ENCODE measurements at regions not wholly inside any gene's neighbourhood (a gene's known extent, or its start where the extent isn't known, plus 50 kb on each side); places are given as distances from the start of the nearest gene placed in this dataset.

- POLR2A ChIA-PET = no interaction called here
- CTCF ChIA-PET = interaction anchor here (0.6 kb wide), 1 partner anchor 46 kb away, joined by 3 read pairs; no protein-coding TSS in a partner anchor
Measured at GRCh38 chr18:45341454-45341853, 273.8 kb upstream of the SLC14A2 start.

GRCh38 chr18:45342166-45342565 is 273.1 kb upstream of the SLC14A2 start:
- ChIA-PET CTCF (interaction anchor here (0.6 to 1.0 kb wide), 4 partner anchors 14 to 68 kb away, joined by 3 to 4 read pairs (median 4); no protein-coding TSS in a partner anchor), POLR2A (no interaction called here)
- H3K4me1 ChIP-seq (ENCODE audit: control insufficient read depth, insufficient read depth, low read length) = no peaks in the 10 kb centered on the region
- H3K36me3 ChIP-seq (ENCODE audit: control insufficient read depth in 2 of 2, insufficient read depth in 1 of 2, low read length in 2 of 2) = no peaks in the 10 kb centered on the region; a peak in 1 of 3 replicates
- no peak overlapping the region for H3K4me3 ChIP-seq (ENCODE audit: low read depth, low read length)
- TF ChIP-seq ZNF530 (tag by site-specific recombination; IDR thresholded peaks at IDR 0.05; ENCODE audit: low read depth) = no peak
- no peak for TF ChIP-seq ZNF558 (tag by site-specific recombination; IDR thresholded peaks at IDR 0.05)
- TF ChIP-seq, protein P1, sequence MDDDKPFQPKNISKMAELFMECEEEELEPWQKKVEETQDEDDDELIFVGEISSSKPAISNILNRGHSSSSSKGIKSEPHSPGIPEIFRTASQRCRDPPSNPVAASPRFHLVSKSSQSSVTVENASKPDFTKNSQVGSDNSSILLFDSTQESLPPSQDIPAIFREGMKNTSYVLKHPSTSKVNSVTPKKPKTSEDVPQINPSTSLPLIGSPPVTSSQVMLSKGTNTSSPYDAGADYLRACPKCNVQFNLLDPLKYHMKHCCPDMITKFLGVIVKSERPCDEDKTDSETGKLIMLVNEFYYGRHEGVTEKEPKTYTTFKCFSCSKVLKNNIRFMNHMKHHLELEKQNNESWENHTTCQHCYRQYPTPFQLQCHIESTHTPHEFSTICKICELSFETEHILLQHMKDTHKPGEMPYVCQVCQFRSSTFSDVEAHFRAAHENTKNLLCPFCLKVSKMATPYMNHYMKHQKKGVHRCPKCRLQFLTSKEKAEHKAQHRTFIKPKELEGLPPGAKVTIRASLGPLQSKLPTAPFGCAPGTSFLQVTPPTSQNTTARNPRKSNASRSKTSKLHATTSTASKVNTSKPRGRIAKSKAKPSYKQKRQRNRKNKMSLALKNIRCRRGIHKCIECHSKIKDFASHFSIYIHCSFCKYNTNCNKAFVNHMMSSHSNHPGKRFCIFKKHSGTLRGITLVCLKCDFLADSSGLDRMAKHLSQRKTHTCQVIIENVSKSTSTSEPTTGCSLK (tag by site-specific recombination; IDR thresholded peaks at IDR 0.05) = no peak
- no peak for TF ChIP-seq ZNF112 (tag by site-specific recombination; IDR thresholded peaks at IDR 0.05)
- TF ChIP-seq ZNF23 (tag by site-specific recombination; IDR thresholded peaks at IDR 0.05; ENCODE audit: borderline replicate concordance) = no peak
- no peak for TF ChIP-seq ZNF239 (tag by site-specific recombination; IDR thresholded peaks at IDR 0.05)
- TF ChIP-seq ZNF48 (tag by site-specific recombination; IDR thresholded peaks at IDR 0.05) = no peak
- TF ChIP-seq ZNF121 (tag by site-specific recombination; IDR thresholded peaks at IDR 0.05) = no peak
- TF ChIP-seq ZNF521 (tag by site-specific recombination; IDR thresholded peaks at IDR 0.05) = no peak
- TF ChIP-seq ZNF311 (tag by site-specific recombination; IDR thresholded peaks at IDR 0.05; ENCODE audit: borderline replicate concordance) = no peak
- no peak for TF ChIP-seq ZNF510 (tag by site-specific recombination; IDR thresholded peaks at IDR 0.05; ENCODE audit: insufficient replicate concordance)
- TF ChIP-seq ZFP69B (tag by site-specific recombination; IDR thresholded peaks at IDR 0.05) = no peak
- TF ChIP-seq ZNF513 (tag by site-specific recombination; IDR thresholded peaks at IDR 0.05) = no peak
- no peak for TF ChIP-seq SALL2 (tag by site-specific recombination; IDR thresholded peaks at IDR 0.05; ENCODE audit: borderline replicate concordance)
- H3K27ac ChIP-seq (ENCODE audit: extremely low read depth, low read depth, low read length) = no peak overlapping the region
- H3K9me3 ChIP-seq (ENCODE audit: control insufficient read depth, insufficient read depth, low read depth, low read length) = no peaks in the 10 kb centered on the region

More at GRCh38 chr18:45341454-45341853, 273.8 kb upstream of the SLC14A2 start:
- Histone ChIP-seq H3K36me3 (ENCODE audit: control insufficient read depth in 2 of 2, insufficient read depth in 1 of 2, low read length in 2 of 2) (no peaks in the 10 kb centered on the region; a peak in 1 of 3 replicates), H3K4me1 (ENCODE audit: control insufficient read depth, insufficient read depth, low read length) (no peaks in the 10 kb centered on the region), H3K4me3 (ENCODE audit: low read depth, low read length) (no peak overlapping the region), H3K9me3 (ENCODE audit: control insufficient read depth, insufficient read depth, low read depth, low read length) (no peaks in the 10 kb centered on the region), H3K27ac (ENCODE audit: extremely low read depth, low read depth, low read length) (no peak overlapping the region)
- TF ChIP-seq ZNF157 (tag by site-specific recombination; IDR thresholded peaks at IDR 0.05) (no peak), ZNF561 (tag by site-specific recombination; IDR thresholded peaks at IDR 0.05; ENCODE audit: borderline replicate concordance) (no peak), GFI1B (tag by site-specific recombination; IDR thresholded peaks at IDR 0.05) (no peak), ZNF24 (tag by site-specific recombination; IDR thresholded peaks at IDR 0.05) (no peak), KLF7 (tag by site-specific recombination; IDR thresholded peaks at IDR 0.05; ENCODE audit: borderline replicate concordance) (no peak), TRIM28 (IDR thresholded peaks at IDR 0.05; ENCODE audit: borderline replicate concordance, low read length) (no peak), SALL2 (tag by site-specific recombination; IDR thresholded peaks at IDR 0.05; ENCODE audit: borderline replicate concordance) (no peak), ZNF23 (tag by site-specific recombination; IDR thresholded peaks at IDR 0.05; ENCODE audit: borderline replicate concordance) (no peak)
- TF ChIP-seq, protein P2, sequence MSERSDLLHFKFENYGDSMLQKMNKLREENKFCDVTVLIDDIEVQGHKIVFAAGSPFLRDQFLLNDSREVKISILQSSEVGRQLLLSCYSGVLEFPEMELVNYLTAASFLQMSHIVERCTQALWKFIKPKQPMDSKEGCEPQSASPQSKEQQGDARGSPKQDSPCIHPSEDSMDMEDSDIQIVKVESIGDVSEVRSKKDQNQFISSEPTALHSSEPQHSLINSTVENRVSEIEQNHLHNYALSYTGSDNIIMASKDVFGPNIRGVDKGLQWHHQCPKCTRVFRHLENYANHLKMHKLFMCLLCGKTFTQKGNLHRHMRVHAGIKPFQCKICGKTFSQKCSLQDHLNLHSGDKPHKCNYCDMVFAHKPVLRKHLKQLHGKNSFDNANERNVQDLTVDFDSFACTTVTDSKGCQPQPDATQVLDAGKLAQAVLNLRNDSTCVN (tag by site-specific recombination; optimal IDR thresholded peaks at IDR 0.05) = no peak
- TF ChIP-seq, protein P3, sequence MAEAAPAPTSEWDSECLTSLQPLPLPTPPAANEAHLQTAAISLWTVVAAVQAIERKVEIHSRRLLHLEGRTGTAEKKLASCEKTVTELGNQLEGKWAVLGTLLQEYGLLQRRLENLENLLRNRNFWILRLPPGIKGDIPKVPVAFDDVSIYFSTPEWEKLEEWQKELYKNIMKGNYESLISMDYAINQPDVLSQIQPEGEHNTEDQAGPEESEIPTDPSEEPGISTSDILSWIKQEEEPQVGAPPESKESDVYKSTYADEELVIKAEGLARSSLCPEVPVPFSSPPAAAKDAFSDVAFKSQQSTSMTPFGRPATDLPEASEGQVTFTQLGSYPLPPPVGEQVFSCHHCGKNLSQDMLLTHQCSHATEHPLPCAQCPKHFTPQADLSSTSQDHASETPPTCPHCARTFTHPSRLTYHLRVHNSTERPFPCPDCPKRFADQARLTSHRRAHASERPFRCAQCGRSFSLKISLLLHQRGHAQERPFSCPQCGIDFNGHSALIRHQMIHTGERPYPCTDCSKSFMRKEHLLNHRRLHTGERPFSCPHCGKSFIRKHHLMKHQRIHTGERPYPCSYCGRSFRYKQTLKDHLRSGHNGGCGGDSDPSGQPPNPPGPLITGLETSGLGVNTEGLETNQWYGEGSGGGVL (tag by site-specific recombination; IDR thresholded peaks at IDR 0.05) = no peak
- TF ChIP-seq, protein P4, sequence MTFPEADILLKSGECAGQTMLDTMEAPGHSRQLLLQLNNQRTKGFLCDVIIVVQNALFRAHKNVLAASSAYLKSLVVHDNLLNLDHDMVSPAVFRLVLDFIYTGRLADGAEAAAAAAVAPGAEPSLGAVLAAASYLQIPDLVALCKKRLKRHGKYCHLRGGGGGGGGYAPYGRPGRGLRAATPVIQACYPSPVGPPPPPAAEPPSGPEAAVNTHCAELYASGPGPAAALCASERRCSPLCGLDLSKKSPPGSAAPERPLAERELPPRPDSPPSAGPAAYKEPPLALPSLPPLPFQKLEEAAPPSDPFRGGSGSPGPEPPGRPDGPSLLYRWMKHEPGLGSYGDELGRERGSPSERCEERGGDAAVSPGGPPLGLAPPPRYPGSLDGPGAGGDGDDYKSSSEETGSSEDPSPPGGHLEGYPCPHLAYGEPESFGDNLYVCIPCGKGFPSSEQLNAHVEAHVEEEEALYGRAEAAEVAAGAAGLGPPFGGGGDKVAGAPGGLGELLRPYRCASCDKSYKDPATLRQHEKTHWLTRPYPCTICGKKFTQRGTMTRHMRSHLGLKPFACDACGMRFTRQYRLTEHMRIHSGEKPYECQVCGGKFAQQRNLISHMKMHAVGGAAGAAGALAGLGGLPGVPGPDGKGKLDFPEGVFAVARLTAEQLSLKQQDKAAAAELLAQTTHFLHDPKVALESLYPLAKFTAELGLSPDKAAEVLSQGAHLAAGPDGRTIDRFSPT (tag by site-specific recombination; IDR thresholded peaks at IDR 0.05) = no peak

All from HEK293 (cell line).